ENCODE measurements at regions not wholly inside any gene's neighbourhood (a gene's known extent, or its start where the extent isn't known, plus 50 kb on each side); places are given as distances from the start of the nearest gene placed in this dataset.
"Not testable (repeated sequence)": the region's sequence is repeated elsewhere in the genome, so short reads cannot be mapped to it uniquely, and the experiment has no call there.

GRCh38 chr5:6321078-6321477, 57.3 kb downstream of the MED10 start:
- ATAC-seq (no peak), DNase-seq (ENCODE audit: low spot score in 2 of 2) (no peak)
- Mint-ChIP-seq H3K36me3 (peaks cover 7% of the 10 kb centered on the region in 2 donors), H3K9me3 (peaks cover 4 to 7% of the 10 kb centered on the region in 2 donors), H3K27ac (no peak overlapping the region)

- DNase-seq (ENCODE audit: low spot score in 2 of 2) (no peak), ATAC-seq (no peak)
- Mint-ChIP-seq H3K36me3 (peaks cover 7% of the 10 kb centered on the region in 2 donors), H3K27ac (no peak overlapping the region), H3K9me3 (peaks cover 4 to 7% of the 10 kb centered on the region in 2 donors)
Measured at GRCh38 chr5:6319116-6319515, 59.2 kb downstream of the MED10 start.

- H3K36me3 Mint-ChIP-seq, result peaks cover 7% of the 10 kb centered on the region in 2 donors
- DNase-seq (ENCODE audit: low spot score in 2 of 2), result no peak
- ATAC-seq, result no peak
- peaks cover 4 to 7% of the 10 kb centered on the region in 2 donors for H3K9me3 Mint-ChIP-seq
- no peak overlapping the region for H3K27ac Mint-ChIP-seq
Measured at GRCh38 chr5:6317116-6317798, 61.1 kb downstream of the MED10 start.

GRCh38 chr5:6315580-6315979, 62.8 kb downstream of the MED10 start:
- no peak for ATAC-seq
- Mint-ChIP-seq H3K9me3 (no peaks in the 10 kb centered on the region), H3K27ac (no peak overlapping the region), H3K36me3 (peaks cover 0 to 2% of the 10 kb centered on the region in 2 donors)
- DNase-seq (ENCODE audit: low spot score in 2 of 2), result no peak

- DNase-seq (ENCODE audit: low spot score in 2 of 2) (no peak), ATAC-seq (no peak)
- Mint-ChIP-seq H3K27ac (no peak overlapping the region), H3K9me3 (no peaks in the 10 kb centered on the region), H3K36me3 (peaks cover 0 to 4% of the 10 kb centered on the region in 2 donors)
Measured at GRCh38 chr5:6311568-6312501, 66.5 kb downstream of the MED10 start.

- ATAC-seq, result no peak
- H3K27ac Mint-ChIP-seq, result no peak overlapping the region
- no peaks in the 10 kb centered on the region for H3K9me3 Mint-ChIP-seq
- no peak for DNase-seq (ENCODE audit: low spot score in 2 of 2)
- peaks cover 0 to 4% of the 10 kb centered on the region in 2 donors for H3K36me3 Mint-ChIP-seq
Measured at GRCh38 chr5:6309949-6310348, 68.4 kb downstream of the MED10 start.

- H3K36me3 Mint-ChIP-seq, result peaks cover 0 to 4% of the 10 kb centered on the region in 2 donors
- ATAC-seq (no peak), DNase-seq (ENCODE audit: low spot score in 2 of 2) (no peak)
Measured at GRCh38 chr5:6308683-6309082, 69.7 kb downstream of the MED10 start.

GRCh38 chr5:6307304-6307703, 71.0 kb downstream of the MED10 start:
- H3K9me3 Mint-ChIP-seq, result no peaks in the 10 kb centered on the region
- ATAC-seq, result no peak
- no peak for DNase-seq (ENCODE audit: low spot score in 2 of 2)
- no peak overlapping the region for H3K27ac Mint-ChIP-seq
- peaks cover 0 to 4% of the 10 kb centered on the region in 2 donors for H3K36me3 Mint-ChIP-seq

More at GRCh38 chr5:6308683-6309082, 69.7 kb downstream of the MED10 start:
- Mint-ChIP-seq H3K9me3 (no peaks in the 10 kb centered on the region), H3K27ac (no peak overlapping the region)

GRCh38 chr5:6305853-6306252, 72.5 kb downstream of the MED10 start:
- DNase-seq (ENCODE audit: low spot score in 2 of 2) (no peak), ATAC-seq (no peak)
- no peaks in the 10 kb centered on the region for H3K9me3 Mint-ChIP-seq
- H3K36me3 Mint-ChIP-seq, result peaks cover 0 to 4% of the 10 kb centered on the region in 2 donors
- no peak overlapping the region for H3K27ac Mint-ChIP-seq

GRCh38 chr5:6302684-6303083, 75.7 kb downstream of the MED10 start:
- H3K36me3 Mint-ChIP-seq, result no peaks in the 10 kb centered on the region
- DNase-seq (ENCODE audit: low spot score in 2 of 2), result no peak
- no peaks in the 10 kb centered on the region for H3K9me3 Mint-ChIP-seq
- no peak overlapping the region for H3K27ac Mint-ChIP-seq
- ATAC-seq, result no peak

GRCh38 chr5:6302075-6302474, 76.3 kb downstream of the MED10 start:
- DNase-seq (ENCODE audit: low spot score in 2 of 2) (no peak), ATAC-seq (no peak)
- no peaks in the 10 kb centered on the region for H3K9me3 Mint-ChIP-seq
- H3K36me3 Mint-ChIP-seq, result no peaks in the 10 kb centered on the region
- H3K27ac Mint-ChIP-seq, result no peak overlapping the region

- H3K27ac Mint-ChIP-seq, result no peak overlapping the region
Measured at GRCh38 chr5:6296524-6296923, 81.8 kb downstream of the MED10 start.

GRCh38 chr5:6291961-6292360, 86.4 kb downstream of the MED10 start:
- no peak for DNase-seq (ENCODE audit: low spot score in 2 of 2)
- Mint-ChIP-seq H3K27ac (no peak overlapping the region), H3K9me3 (no peaks in the 10 kb centered on the region), H3K36me3 (no peaks in the 10 kb centered on the region)
- no peak for ATAC-seq

More at GRCh38 chr5:6296524-6296923, 81.8 kb downstream of the MED10 start:
- H3K36me3 Mint-ChIP-seq, result no peaks in the 10 kb centered on the region
- H3K9me3 Mint-ChIP-seq, result no peaks in the 10 kb centered on the region
- ATAC-seq (no peak), DNase-seq (ENCODE audit: low spot score in 2 of 2) (no peak)

GRCh38 chr5:6289239-6289638, 89.1 kb downstream of the MED10 start:
- H3K27ac Mint-ChIP-seq, result no peak overlapping the region
- no peaks in the 10 kb centered on the region for H3K36me3 Mint-ChIP-seq
- no peaks in the 10 kb centered on the region for H3K9me3 Mint-ChIP-seq

GRCh38 chr5:6287176-6287575, 91.2 kb downstream of the MED10 start:
- no peak overlapping the region for H3K27ac Mint-ChIP-seq
- ATAC-seq, result no peak

More at GRCh38 chr5:6289239-6289638, 89.1 kb downstream of the MED10 start:
- ATAC-seq (no peak), DNase-seq (ENCODE audit: low spot score in 2 of 2) (no peak)

GRCh38 chr5:6286404-6286803, 91.9 kb downstream of the MED10 start:
- H3K36me3 Mint-ChIP-seq, result peaks cover 0 to 5% of the 10 kb centered on the region in 2 donors
- H3K27ac Mint-ChIP-seq, result no peak overlapping the region
- H3K9me3 Mint-ChIP-seq, result no peaks in the 10 kb centered on the region
- no peak for DNase-seq (ENCODE audit: low spot score in 2 of 2)
- ATAC-seq, result no peak

More at GRCh38 chr5:6287176-6287575, 91.2 kb downstream of the MED10 start:
- no peak for DNase-seq (ENCODE audit: low spot score in 2 of 2)
- H3K36me3 Mint-ChIP-seq, result peaks cover 0 to 5% of the 10 kb centered on the region in 2 donors
- H3K9me3 Mint-ChIP-seq, result no peaks in the 10 kb centered on the region

- H3K9me3 Mint-ChIP-seq; DNase-seq (ENCODE audit: low spot score in 2 of 2); H3K36me3 Mint-ChIP-seq; H3K27ac Mint-ChIP-seq; ATAC-seq: not testable (repeated sequence)
Measured at GRCh38 chr5:6284491-6284890, 93.9 kb downstream of the MED10 start.
